Lower leg skin (tissue), 3 donors: ENCODE measurements at regions not wholly inside any gene's neighbourhood (a gene's known extent, or its start where the extent isn't known, plus 50 kb on each side); places are given as distances from the start of the nearest gene placed in this dataset.

ENCODE experiments used
- CTCF ChIP-seq, 3 donors: fragments of 450-650 bp; IDR thresholded peaks; one replicate each; pipeline ENCODE4 v1.5.1; 2016; ENCODE audit warnings: antibody characterized with exemption in 3 of 3, mild to moderate bottlenecking in 3 of 3, moderate library complexity in 2 of 3
- POLR2A ChIP-seq, 2 donors: fragments of 450-650 bp; IDR thresholded peaks; one replicate each; pipeline ENCODE4 v1.6.1; 2016 to 2017; ENCODE audit warnings: antibody characterized with exemption in 2 of 2, mild to moderate bottlenecking in 1 of 2, moderate library complexity in 1 of 2

GRCh38 chr9:107842530-107842929, 353.0 kb upstream of the KLF4 start:
- TF ChIP-seq CTCF (IDR thresholded peaks at IDR 0.05) (no peak), POLR2A (IDR thresholded peaks at IDR 0.05) (no peak)
